ENCODE measurements at regions not wholly inside any gene's neighbourhood (a gene's known extent, or its start where the extent isn't known, plus 50 kb on each side); places are given as distances from the start of the nearest gene placed in this dataset.

GRCh38 chr7:17593819-17594419 is 295.5 kb downstream of the AHR start:
- DNase-seq (ENCODE audit: low read depth): no peak
- H3K4me3 ChIP-seq (ENCODE audit: low read length): no peak overlapping the region
- no peak for TF ChIP-seq CTCF (conservative IDR thresholded peaks at IDR 0.05; ENCODE audit: low read depth, low read length)

- H3K4me3 ChIP-seq (ENCODE audit: low read length): no peak overlapping the region
- no peak for TF ChIP-seq CTCF (conservative IDR thresholded peaks at IDR 0.05; ENCODE audit: low read depth, low read length)
- no peak for DNase-seq (ENCODE audit: low read depth)
These were observed 297.1 kb downstream of the AHR start for GRCh38 chr7:17595546-17595945.

GRCh38 chr7:17598305-17598704 is 299.9 kb downstream of the AHR start:
- DNase-seq (ENCODE audit: low read depth): no peak
- no peak for TF ChIP-seq CTCF (conservative IDR thresholded peaks at IDR 0.05; ENCODE audit: low read depth, low read length)
- no peak overlapping the region for H3K4me3 ChIP-seq (ENCODE audit: low read length)

- no peak for TF ChIP-seq CTCF (conservative IDR thresholded peaks at IDR 0.05; ENCODE audit: low read depth, low read length)
- H3K4me3 ChIP-seq (ENCODE audit: low read length): no peak overlapping the region
- no peak for DNase-seq (ENCODE audit: low read depth)
These were observed 300.4 kb downstream of the AHR start for GRCh38 chr7:17598846-17599245.

- DNase-seq (ENCODE audit: low read depth): no peak
- H3K4me3 ChIP-seq (ENCODE audit: low read length): no peak overlapping the region
- no peak for TF ChIP-seq CTCF (conservative IDR thresholded peaks at IDR 0.05; ENCODE audit: low read depth, low read length)
These were observed 301.4 kb downstream of the AHR start for GRCh38 chr7:17599733-17600339.

GRCh38 chr7:17600340-17600752 is 301.9 kb downstream of the AHR start:
- no peak for TF ChIP-seq CTCF (conservative IDR thresholded peaks at IDR 0.05; ENCODE audit: low read depth, low read length)

GRCh38 chr7:17601921-17602320 is 303.5 kb downstream of the AHR start:
- H3K4me3 ChIP-seq (ENCODE audit: low read length): no peak overlapping the region
- no peak for DNase-seq (ENCODE audit: low read depth)

More at GRCh38 chr7:17600340-17600752, 301.9 kb downstream of the AHR start:
- no peak overlapping the region for H3K4me3 ChIP-seq (ENCODE audit: low read length)
- peak; percentile 98 for DNase-seq (ENCODE audit: low read depth)

More at GRCh38 chr7:17601921-17602320, 303.5 kb downstream of the AHR start:
- TF ChIP-seq CTCF (conservative IDR thresholded peaks at IDR 0.05; ENCODE audit: low read depth, low read length): no peak

All from retinal pigment epithelial cell (primary cell).